GM21825 (cell line): ENCODE measurements at regions not wholly inside any gene's neighbourhood (a gene's known extent, or its start where the extent isn't known, plus 50 kb on each side); places are given as distances from the start of the nearest gene placed in this dataset.
"Not testable (repeated sequence)": the region's sequence is repeated elsewhere in the genome, so short reads cannot be mapped to it uniquely, and the experiment has no call there.

Experiments used
- ATAC-seq: cut with Tn5 transposase; IDR thresholded peaks from one replicate; pipeline ENCODE4 v1.9.1; 2021; ENCODE audit warnings: mild to moderate bottlenecking, moderate library complexity; ENCODE audit not compliant: unreplicated experiment

- no peak for ATAC-seq
These were observed 844.3 kb downstream of the KCNT2 start for GRCh38 chr1:195763907-195764374.

GRCh38 chr1:195763146-195763906 lies 844.9 kb downstream of the KCNT2 start:
- no peak for ATAC-seq

DNA sequence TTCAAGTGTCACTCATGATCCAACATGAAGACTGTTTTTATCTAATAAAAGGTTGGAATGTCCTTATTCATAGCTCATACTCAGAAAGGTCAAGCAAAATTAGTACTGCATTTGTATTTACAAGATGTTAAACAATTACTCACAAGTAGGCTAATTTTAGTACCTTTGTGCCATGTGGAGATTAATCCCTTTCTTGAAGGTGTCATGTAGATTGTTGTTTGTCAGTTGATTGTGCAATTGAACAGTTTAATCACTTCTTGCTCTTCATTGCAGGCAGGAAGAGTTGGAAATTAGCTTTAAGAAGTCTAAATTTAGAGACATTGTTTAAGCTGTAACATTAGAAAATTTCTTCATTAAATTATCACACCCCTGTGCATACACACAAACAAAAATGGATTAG lies 847.1 kb downstream of the KCNT2 start:
- no peak for ATAC-seq

- no peak for ATAC-seq
These were observed 852.1 kb downstream of the KCNT2 start for GRCh38 chr1:195756109-195756508.

GRCh38 chr1:195754874-195755273 lies 853.4 kb downstream of the KCNT2 start:
- ATAC-seq = no peak

DNA sequence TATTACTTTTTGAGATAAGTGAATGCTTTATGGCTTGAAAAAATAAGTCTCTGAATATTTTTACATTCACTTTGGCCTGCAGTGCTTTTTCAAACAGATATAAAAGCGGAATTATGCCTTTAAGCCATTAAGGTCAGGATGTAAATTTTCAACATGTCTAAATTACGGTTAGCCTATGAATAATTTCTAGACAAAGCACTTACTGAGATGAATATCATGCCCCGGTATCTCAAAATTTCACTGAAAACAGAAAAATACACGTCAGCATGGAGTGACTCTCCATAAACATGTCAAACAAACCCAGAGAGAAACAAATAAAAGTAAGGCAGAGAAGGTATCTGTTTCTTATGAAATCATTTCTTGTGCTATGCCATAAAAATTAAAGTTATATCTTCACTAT lies 853.9 kb downstream of the KCNT2 start:
- no peak for ATAC-seq

GRCh38 chr1:195748969-195749368 lies 859.3 kb downstream of the KCNT2 start:
- ATAC-seq = no peak

DNA sequence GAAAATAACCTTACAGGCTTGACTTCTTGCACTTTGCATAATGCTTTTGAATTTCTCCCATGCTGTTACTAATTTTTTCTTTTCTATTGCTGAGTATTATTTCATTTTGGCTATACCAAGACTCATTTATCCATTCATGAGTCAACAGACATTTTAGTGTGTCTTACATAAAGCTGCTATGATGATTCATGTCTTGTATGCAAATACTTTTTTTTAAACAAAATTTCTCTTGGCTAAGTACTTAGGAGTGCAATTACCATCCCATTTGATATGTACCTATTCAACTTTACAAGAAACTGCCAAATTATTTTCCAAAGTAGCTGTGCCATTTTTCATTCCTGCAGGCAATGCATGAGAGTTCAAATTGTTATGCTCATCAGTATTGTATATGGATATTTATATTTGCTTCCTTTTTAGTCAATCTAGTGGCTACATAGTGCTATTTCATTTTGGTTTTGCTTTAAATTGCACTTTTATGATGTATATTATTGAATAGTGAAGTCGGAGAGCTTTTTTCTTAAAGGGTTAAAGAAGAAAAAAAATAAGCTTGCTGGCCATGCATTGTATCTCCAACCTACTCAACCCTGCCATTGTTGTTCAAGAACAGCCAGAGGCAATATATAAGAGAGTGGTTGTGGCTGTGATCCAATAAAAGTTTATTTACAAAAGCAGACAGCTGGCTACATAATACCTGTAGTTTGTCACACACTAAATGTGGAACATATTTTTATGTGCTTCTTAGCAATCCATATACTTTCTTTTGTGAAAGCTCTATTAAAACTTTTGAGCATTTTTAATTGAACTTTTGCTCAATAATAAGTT lies 862.8 kb downstream of the KCNT2 start:
- no peak for ATAC-seq

DNA sequence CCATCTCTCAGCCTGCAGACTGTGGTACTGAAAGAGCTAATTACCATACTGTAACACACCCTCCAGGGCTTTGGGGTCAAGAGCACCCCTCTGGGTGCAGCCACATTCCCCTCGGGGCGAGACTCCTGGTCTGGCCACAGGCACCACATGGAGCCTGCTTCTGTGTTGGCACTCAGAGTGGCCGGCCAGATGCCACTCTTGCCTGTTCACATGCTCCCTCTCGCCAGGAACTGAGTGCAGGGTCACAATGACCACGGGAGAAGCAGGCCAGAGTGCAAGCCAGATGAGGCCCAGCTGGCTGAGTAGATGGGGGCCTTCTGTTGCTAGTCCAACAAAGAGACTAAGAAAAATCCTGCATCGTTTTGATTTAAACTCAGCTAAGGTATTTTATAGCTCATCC lies 864.0 kb downstream of the KCNT2 start:
- ATAC-seq = no peak

GRCh38 chr1:195740862-195741261 lies 867.4 kb downstream of the KCNT2 start:
- no peak for ATAC-seq

DNA sequence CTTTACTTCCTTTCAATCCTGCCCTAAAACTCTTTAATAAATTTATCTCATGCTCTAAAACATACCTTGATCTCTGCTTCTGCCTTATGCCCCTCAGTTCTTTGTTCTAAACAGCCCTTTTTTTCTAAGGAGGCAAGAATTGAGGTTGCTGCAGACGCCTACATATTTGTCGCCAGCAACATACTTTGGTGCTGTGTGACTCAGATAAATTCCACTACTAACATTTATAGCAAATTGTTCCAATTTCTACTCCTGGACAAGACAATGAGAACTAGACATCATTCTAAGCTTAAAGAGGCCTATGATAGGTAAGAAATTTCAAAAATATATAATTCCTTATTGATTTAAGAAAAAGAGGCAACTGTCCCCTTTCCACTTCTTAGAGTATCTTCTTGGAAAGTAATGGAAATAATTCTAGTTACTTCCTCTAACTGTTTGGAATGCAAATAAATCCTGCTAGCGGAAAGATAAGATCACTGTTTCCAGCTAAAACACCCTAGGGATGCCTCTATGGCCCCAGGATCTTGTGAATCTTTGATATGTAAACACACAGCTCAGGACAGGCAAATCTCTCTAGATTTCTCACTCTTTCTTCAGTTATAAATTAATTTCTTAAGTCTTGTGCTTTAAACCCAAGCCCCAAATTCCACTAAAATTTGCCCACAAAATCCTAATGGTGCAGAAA lies 869.1 kb downstream of the KCNT2 start:
- no peak for ATAC-seq

DNA sequence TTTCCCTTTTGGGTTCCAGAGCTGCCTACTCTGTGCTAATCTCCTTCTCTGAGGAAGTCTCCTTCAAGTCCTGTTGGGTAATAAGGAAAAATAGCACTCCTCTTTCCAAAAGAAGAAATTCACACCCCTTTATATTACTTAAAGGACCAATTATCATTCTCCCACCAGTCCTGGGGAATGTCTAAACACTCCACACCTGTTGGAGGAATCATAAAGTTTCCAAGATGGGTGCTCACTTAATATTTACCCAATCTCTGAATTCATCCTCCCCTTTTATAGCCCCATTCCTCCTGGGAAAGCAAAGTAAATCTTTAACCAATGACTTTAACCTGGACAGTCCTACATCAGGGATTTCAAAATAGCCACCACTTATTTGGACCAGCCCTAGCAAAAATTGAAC lies 873.1 kb downstream of the KCNT2 start:
- ATAC-seq = no peak

GRCh38 chr1:195733826-195734225 lies 874.4 kb downstream of the KCNT2 start:
- no peak for ATAC-seq

DNA sequence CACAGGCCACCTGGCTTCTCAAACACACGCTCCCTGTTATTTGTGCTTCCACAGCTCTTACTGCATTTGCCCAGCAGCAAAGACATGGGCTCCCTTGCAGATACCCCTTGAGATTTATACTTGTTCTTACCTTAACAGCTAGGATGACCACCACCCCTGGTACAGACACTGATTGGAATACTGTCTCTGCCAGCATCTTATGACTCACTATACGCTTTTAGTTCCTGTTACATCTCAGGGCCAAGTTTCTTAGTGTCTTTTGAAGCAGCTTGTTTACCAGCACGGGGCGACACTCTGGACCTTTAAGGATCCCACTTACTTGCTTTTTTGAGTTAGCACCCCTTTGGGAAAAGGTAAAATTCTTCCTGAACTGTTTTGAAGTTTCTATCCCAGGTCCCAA lies 874.8 kb downstream of the KCNT2 start:
- no peak for ATAC-seq

DNA sequence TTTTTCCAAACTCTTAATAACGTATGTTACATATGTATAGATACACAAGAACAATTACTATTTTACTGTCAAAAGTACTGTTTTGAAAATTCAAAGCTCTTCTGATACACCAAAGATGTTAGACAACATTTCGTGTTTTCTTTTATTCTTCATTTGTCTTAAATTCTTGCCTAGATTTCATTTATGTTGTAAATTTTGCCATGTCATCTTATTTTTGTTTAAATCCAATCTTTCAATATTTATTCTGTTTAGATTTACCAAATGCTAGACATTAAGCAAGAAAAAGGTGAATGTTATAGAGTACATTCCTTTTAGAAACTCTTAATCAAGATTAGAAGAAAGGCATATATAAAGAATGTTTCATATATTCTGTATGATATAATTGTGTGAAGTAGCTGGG lies 876.9 kb downstream of the KCNT2 start:
- ATAC-seq = no peak

GRCh38 chr1:195723796-195724194 lies 884.4 kb downstream of the KCNT2 start:
- ATAC-seq = no peak

- not testable (repeated sequence) for ATAC-seq
These were observed 885.1 kb downstream of the KCNT2 start for GRCh38 chr1:195722852-195723795.

- not testable (repeated sequence) for ATAC-seq
These were observed 886.1 kb downstream of the KCNT2 start for GRCh38 chr1:195722146-195722545.

GRCh38 chr1:195721210-195721971 lies 886.8 kb downstream of the KCNT2 start:
- ATAC-seq = no peak

- ATAC-seq = no peak
These were observed 890.6 kb downstream of the KCNT2 start for GRCh38 chr1:195717651-195718050.
